Islet of Langerhans (tissue), 1 donor: ENCODE measurements at regions not wholly inside any gene's neighbourhood (a gene's known extent, or its start where the extent isn't known, plus 50 kb on each side); places are given as distances from the start of the nearest gene placed in this dataset.

Source experiments
- FAIRE-seq: peaks from one replicate; lab custom pipeline; 2011; peaks lifted over from hg19 to GRCh38; lab: Jason Lieb, UNC

- FAIRE-seq = no peak
Observed at GRCh38 chr5:125011014-125011413, 264.6 kb upstream of the ZNF608 start.

- FAIRE-seq = peak; percentile 84
Observed at GRCh38 chr5:125011419-125011818, 265.0 kb upstream of the ZNF608 start.

GRCh38 chr5:125011947-125012346 lies 265.5 kb upstream of the ZNF608 start:
- FAIRE-seq = peak; percentile 76

GRCh38 chr5:125012727-125013451 lies 266.4 kb upstream of the ZNF608 start:
- no peak for FAIRE-seq

- no peak for FAIRE-seq
Observed at GRCh38 chr5:125014202-125014601, 267.8 kb upstream of the ZNF608 start.

GRCh38 chr5:125017796-125018195 lies 271.4 kb upstream of the ZNF608 start:
- no peak for FAIRE-seq

- no peak for FAIRE-seq
Observed at GRCh38 chr5:125023673-125024072, 277.2 kb upstream of the ZNF608 start.

- no peak for FAIRE-seq
Observed at GRCh38 chr5:125026867-125027731, 280.7 kb upstream of the ZNF608 start.

GRCh38 chr5:125032286-125032685 lies 285.8 kb upstream of the ZNF608 start:
- FAIRE-seq = no peak

GRCh38 chr5:125033602-125034001 lies 287.2 kb upstream of the ZNF608 start:
- no peak for FAIRE-seq

- no peak for FAIRE-seq
Observed at GRCh38 chr5:125034331-125034730, 287.9 kb upstream of the ZNF608 start.

GRCh38 chr5:125036494-125036893 lies 290.1 kb upstream of the ZNF608 start:
- no peak for FAIRE-seq

- FAIRE-seq = no peak
Observed at GRCh38 chr5:125037020-125037419, 290.6 kb upstream of the ZNF608 start.

GRCh38 chr5:125037530-125037929 lies 291.1 kb upstream of the ZNF608 start:
- FAIRE-seq = no peak

GRCh38 chr5:125038477-125038876 lies 292.0 kb upstream of the ZNF608 start:
- no peak for FAIRE-seq

GRCh38 chr5:125041798-125042197 lies 295.4 kb upstream of the ZNF608 start:
- FAIRE-seq = no peak

- no peak for FAIRE-seq
Observed at GRCh38 chr5:125042261-125042890, 295.9 kb upstream of the ZNF608 start.

- peak; percentile 55 for FAIRE-seq
Observed at GRCh38 chr5:125043781-125044391, 297.4 kb upstream of the ZNF608 start.

GRCh38 chr5:125044491-125045282 lies 298.2 kb upstream of the ZNF608 start:
- no peak for FAIRE-seq

GRCh38 chr5:125045646-125046045 lies 299.2 kb upstream of the ZNF608 start:
- peak; percentile 56 for FAIRE-seq

GRCh38 chr5:125046838-125047237 lies 300.4 kb upstream of the ZNF608 start:
- FAIRE-seq = no peak

GRCh38 chr5:125047871-125048270 lies 301.4 kb upstream of the ZNF608 start:
- FAIRE-seq = no peak
